ENCODE measurements at regions not wholly inside any gene's neighbourhood (a gene's known extent, or its start where the extent isn't known, plus 50 kb on each side); places are given as distances from the start of the nearest gene placed in this dataset.

GRCh38 chr13:107130566-107130965 is 562.6 kb upstream of the ARGLU1 start:
- no peak for DNase-seq

GRCh38 chr13:107124730-107125129 is 556.8 kb upstream of the ARGLU1 start:
- DNase-seq, result no peak

GRCh38 chr13:107124129-107124718 is 556.3 kb upstream of the ARGLU1 start:
- no peak for DNase-seq

GRCh38 chr13:107121793-107122192 is 553.9 kb upstream of the ARGLU1 start:
- DNase-seq, result no peak

GRCh38 chr13:107119989-107120881 is 552.3 kb upstream of the ARGLU1 start:
- DNase-seq, result no peak

GRCh38 chr13:107118506-107118905 is 550.6 kb upstream of the ARGLU1 start:
- DNase-seq, result no peak

- DNase-seq, result no peak
Measured at GRCh38 chr13:107117327-107118012, 549.5 kb upstream of the ARGLU1 start.

GRCh38 chr13:107113387-107113786 is 545.5 kb upstream of the ARGLU1 start:
- DNase-seq, result no peak

- DNase-seq, result no peak
Measured at GRCh38 chr13:107111248-107111647, 543.3 kb upstream of the ARGLU1 start.

GRCh38 chr13:107104631-107105030 is 536.7 kb upstream of the ARGLU1 start:
- no peak for DNase-seq

GRCh38 chr13:107102676-107103075 is 534.7 kb upstream of the ARGLU1 start:
- no peak for DNase-seq

GRCh38 chr13:107099661-107100060 is 531.7 kb upstream of the ARGLU1 start:
- no peak for DNase-seq

- no peak for DNase-seq
Measured at GRCh38 chr13:107097916-107098315, 530.0 kb upstream of the ARGLU1 start.

- no peak for DNase-seq
Measured at GRCh38 chr13:107095876-107096275, 527.9 kb upstream of the ARGLU1 start.

- DNase-seq, result no peak
Measured at GRCh38 chr13:107091861-107092260, 523.9 kb upstream of the ARGLU1 start.

- no peak for DNase-seq
Measured at GRCh38 chr13:107091428-107091827, 523.5 kb upstream of the ARGLU1 start.

GRCh38 chr13:107088061-107088460 is 520.1 kb upstream of the ARGLU1 start:
- no peak for DNase-seq

- DNase-seq, result no peak
Measured at GRCh38 chr13:107079423-107080049, 511.6 kb upstream of the ARGLU1 start.

- DNase-seq, result no peak
Measured at GRCh38 chr13:107078229-107078765, 510.4 kb upstream of the ARGLU1 start.

GRCh38 chr13:107076801-107077200 is 508.9 kb upstream of the ARGLU1 start:
- no peak for DNase-seq

GRCh38 chr13:107075576-107075975 is 507.6 kb upstream of the ARGLU1 start:
- no peak for DNase-seq

- no peak for DNase-seq
Measured at GRCh38 chr13:107070792-107071191, 502.9 kb upstream of the ARGLU1 start.
